OCI-LY7 (cell line): ENCODE measurements at regions not wholly inside any gene's neighbourhood (a gene's known extent, or its start where the extent isn't known, plus 50 kb on each side); places are given as distances from the start of the nearest gene placed in this dataset.

ENCODE experiments used
- EZH2phosphoT487 ChIP-seq: fragments of 200-600 bp; sonication (generic); IDR thresholded peaks from 2 replicates; pipeline ENCODE4 v1.6.1; 2018; ENCODE audit warnings: low read depth, borderline replicate concordance, mild to moderate bottlenecking, mixed run types, antibody characterized with exemption, low read length, moderate library complexity, mixed read lengths
- TF ChIP-seq, protein P1 (sequence below): fragments of 200-600 bp; sonication (generic); conservative IDR thresholded peaks from 2 replicates; pipeline ENCODE4 v1.5.1; 2014; ENCODE audit warnings: mild to moderate bottlenecking, antibody characterized with exemption, low read length, moderate library complexity, mixed read lengths

DNA sequence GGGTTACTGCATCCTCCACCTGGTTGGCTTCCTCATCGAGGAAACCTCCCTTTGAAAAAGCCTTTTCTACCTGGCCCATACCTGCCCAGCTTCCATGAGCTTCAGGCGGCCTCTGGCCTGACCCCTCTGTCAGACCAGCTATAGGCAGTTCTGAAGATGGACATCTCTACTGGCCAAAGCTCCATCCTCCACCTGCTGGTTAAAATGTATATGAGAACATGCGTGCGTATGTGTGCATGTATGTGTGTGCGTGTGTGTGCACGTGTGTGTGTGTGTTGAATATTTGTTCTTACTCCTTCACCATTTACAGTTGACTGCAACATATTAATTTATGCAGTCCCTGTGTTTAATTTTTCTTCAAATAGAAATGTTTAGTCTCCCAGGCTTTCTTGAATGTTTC, 642.4 kb upstream of the RAB6C start:
- TF ChIP-seq, protein P1, sequence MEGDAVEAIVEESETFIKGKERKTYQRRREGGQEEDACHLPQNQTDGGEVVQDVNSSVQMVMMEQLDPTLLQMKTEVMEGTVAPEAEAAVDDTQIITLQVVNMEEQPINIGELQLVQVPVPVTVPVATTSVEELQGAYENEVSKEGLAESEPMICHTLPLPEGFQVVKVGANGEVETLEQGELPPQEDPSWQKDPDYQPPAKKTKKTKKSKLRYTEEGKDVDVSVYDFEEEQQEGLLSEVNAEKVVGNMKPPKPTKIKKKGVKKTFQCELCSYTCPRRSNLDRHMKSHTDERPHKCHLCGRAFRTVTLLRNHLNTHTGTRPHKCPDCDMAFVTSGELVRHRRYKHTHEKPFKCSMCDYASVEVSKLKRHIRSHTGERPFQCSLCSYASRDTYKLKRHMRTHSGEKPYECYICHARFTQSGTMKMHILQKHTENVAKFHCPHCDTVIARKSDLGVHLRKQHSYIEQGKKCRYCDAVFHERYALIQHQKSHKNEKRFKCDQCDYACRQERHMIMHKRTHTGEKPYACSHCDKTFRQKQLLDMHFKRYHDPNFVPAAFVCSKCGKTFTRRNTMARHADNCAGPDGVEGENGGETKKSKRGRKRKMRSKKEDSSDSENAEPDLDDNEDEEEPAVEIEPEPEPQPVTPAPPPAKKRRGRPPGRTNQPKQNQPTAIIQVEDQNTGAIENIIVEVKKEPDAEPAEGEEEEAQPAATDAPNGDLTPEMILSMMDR = no peak
- no peak for TF ChIP-seq EZH2phosphoT487
